Ovary (tissue), 3 donors: ENCODE measurements at regions not wholly inside any gene's neighbourhood (a gene's known extent, or its start where the extent isn't known, plus 50 kb on each side); places are given as distances from the start of the nearest gene placed in this dataset.

Source experiments
- CTCF ChIP-seq, 3 donors: fragments of 450-650 bp in 2 of 3; fragments of 200-600 bp in 1 of 3; IDR thresholded peaks; one replicate each; pipeline versions ENCODE4 v1.5.1 to v1.8.0; 2016 to 2022; ENCODE audit warnings: antibody characterized with exemption in 3 of 3, mild to moderate bottlenecking in 1 of 3
- EP300 ChIP-seq: sonication (generic); formaldehyde crosslinking; IDR thresholded peaks from one replicate; pipeline ENCODE4 v1.6.1; 2017; ENCODE audit warnings: antibody characterized with exemption
- donor health status: DM: no; HTN: no; CAD: no.

GRCh38 chr2:217733461-217733860, 269.3 kb downstream of the TNS1 start:
- TF ChIP-seq CTCF (IDR thresholded peaks at IDR 0.05) (no peak), EP300 (no peak)
